ENCODE measurements at regions not wholly inside any gene's neighbourhood (a gene's known extent, or its start where the extent isn't known, plus 50 kb on each side); places are given as distances from the start of the nearest gene placed in this dataset.

DNA sequence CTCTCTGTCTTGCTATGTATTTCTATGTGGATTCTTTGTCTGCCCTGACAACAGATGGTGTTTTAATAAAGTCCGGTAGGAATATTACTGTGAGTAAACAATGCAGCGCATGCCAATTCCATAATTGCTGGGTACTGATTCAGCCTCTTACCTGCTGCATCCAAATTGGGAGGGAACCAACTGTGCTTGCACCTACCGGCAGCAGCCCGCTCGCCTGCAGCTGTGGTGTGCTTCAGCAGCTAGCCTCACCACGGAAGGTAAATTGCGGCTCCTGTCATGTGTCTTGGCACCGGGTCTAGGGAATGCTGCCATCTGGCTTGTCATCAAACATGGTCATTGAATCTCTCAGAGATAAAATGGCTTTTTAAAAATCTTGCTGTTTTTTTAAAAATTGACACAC is 704.8 kb upstream of the SLC35B3 start:
- no peak overlapping the region for H2AFZ ChIP-seq (replicated peaks; ENCODE audit: low read length, poor library complexity)
- no peaks in the 10 kb centered on the region for H4K20me1 ChIP-seq (ENCODE audit: insufficient read depth, low read length)
- no peak overlapping the region for H3K18ac ChIP-seq (ENCODE audit: low read depth, low read length)
- no peak overlapping the region for H3K9ac ChIP-seq (ENCODE audit: low read depth, low read length)
- peak overlapping the region in 1 of 2 experiments; percentile 11; a peak in 1 of 4 replicates for H4K8ac ChIP-seq (ENCODE audit: low read depth in 2 of 2, low read length in 2 of 2)
- H3K79me1 ChIP-seq (ENCODE audit: low read depth in 1 of 2, low read length in 2 of 2): no peaks in the 10 kb centered on the region
- no peak overlapping the region; the same call in 1 of the 2 replicates for H3K4ac ChIP-seq (ENCODE audit: low read depth, low read length)
- H3K9me3 ChIP-seq (ENCODE audit: control insufficient read depth, insufficient read depth, low read length): no peaks in the 10 kb centered on the region
- dilution Hi-C loops (cut with HindIII; ENCODE audit: low sequenced_read_pairs, unreplicated experiment) (no loop called here), intact Hi-C loops (cut with micrococcal nuclease) (loop anchor here (5.0 kb wide), 2 partner anchors 158 to 1272 kb away; no protein-coding TSS in a partner anchor), in situ Hi-C loops (cut with MboI; ENCODE audit: low sequenced_read_pairs) (no loop called here)
- H3K27ac ChIP-seq (ENCODE audit: insufficient read depth, low read length): no peak overlapping the region
- no peak overlapping the region for H3K4me3 ChIP-seq (ENCODE audit: insufficient read depth, low read depth, low read length)
- H3K14ac ChIP-seq (replicated peaks; ENCODE audit: low read depth, low read length): no peak overlapping the region
- BruUV-seq (replicated peaks): no TSS peak
- peak overlapping the region; percentile 30 for H2BK5ac ChIP-seq (ENCODE audit: low read depth, low read length, poor library complexity, severe bottlenecking)
- ChIA-PET CTCF (no interaction called here), POLR2A (ENCODE audit: unreplicated experiment) (no interaction called here)
- peak overlapping the region; percentile 38 for H2BK120ac ChIP-seq (ENCODE audit: low read depth, low read length)
- H3K4me2 ChIP-seq (ENCODE audit: low read depth, low read length): peak overlapping the region; percentile 18
- H4K91ac ChIP-seq (ENCODE audit: insufficient read depth, low read depth, low read length): peak overlapping the region; percentile 27; the same call in 1 of the 2 replicates
- no peaks in the 10 kb centered on the region for H3K27me3 ChIP-seq (ENCODE audit: control insufficient read depth, insufficient read depth, low read length)
- H3K9me1 ChIP-seq (ENCODE audit: insufficient read depth, low read length): no peaks in the 10 kb centered on the region; the same call in 1 of the 2 replicates
- 25% methylated on average over 2 of the region's 8 CpGs; no CpG with 5 or more reads in 1 of the 2 experiments for WGBS, 2 experiments (ENCODE audit: extremely low coverage in 2 of 2, insufficient read length in 1 of 2)
- H3K23ac ChIP-seq (ENCODE audit: low read depth, low read length): no peak overlapping the region
- H2AK9ac ChIP-seq (replicated peaks; ENCODE audit: low read depth, low read length, poor library complexity): peak overlapping the region; percentile 26
- H4K5ac ChIP-seq (ENCODE audit: low read depth, low read length): no peak overlapping the region
- H3K56ac ChIP-seq (ENCODE audit: extremely low read depth, insufficient read depth, low read length): peak overlapping the region; percentile 4; the same call in 1 of the 2 replicates
- TF ChIP-seq MAZ (IDR thresholded peaks at IDR 0.05; ENCODE audit: borderline replicate concordance, low read depth, low read length): no peak
- TF ChIP-seq POLR2A (IDR thresholded peaks at IDR 0.05; ENCODE audit: low read depth, low read length): no peak
- no peak for TF ChIP-seq MXI1 (IDR thresholded peaks at IDR 0.05; ENCODE audit: borderline replicate concordance, low read depth, low read length)
- no peak for TF ChIP-seq NFE2L2 (IDR thresholded peaks at IDR 0.05; ENCODE audit: low read depth, low read length)
- TF ChIP-seq SMC3 (IDR thresholded peaks at IDR 0.05; ENCODE audit: low read depth, low read length): no peak
- no peak for TF ChIP-seq MAFK (IDR thresholded peaks at IDR 0.05; ENCODE audit: low read depth, low read length)
- no peak for TF ChIP-seq CHD1 (IDR thresholded peaks at IDR 0.05; ENCODE audit: low read depth, low read length)
- no peak for TF ChIP-seq RFX5 (IDR thresholded peaks at IDR 0.05; ENCODE audit: low read depth, low read length)
- TF ChIP-seq, protein P1, sequence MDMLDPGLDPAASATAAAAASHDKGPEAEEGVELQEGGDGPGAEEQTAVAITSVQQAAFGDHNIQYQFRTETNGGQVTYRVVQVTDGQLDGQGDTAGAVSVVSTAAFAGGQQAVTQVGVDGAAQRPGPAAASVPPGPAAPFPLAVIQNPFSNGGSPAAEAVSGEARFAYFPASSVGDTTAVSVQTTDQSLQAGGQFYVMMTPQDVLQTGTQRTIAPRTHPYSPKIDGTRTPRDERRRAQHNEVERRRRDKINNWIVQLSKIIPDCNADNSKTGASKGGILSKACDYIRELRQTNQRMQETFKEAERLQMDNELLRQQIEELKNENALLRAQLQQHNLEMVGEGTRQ (IDR thresholded peaks at IDR 0.05; ENCODE audit: low read depth, low read length): no peak
- TF ChIP-seq, protein P2, sequence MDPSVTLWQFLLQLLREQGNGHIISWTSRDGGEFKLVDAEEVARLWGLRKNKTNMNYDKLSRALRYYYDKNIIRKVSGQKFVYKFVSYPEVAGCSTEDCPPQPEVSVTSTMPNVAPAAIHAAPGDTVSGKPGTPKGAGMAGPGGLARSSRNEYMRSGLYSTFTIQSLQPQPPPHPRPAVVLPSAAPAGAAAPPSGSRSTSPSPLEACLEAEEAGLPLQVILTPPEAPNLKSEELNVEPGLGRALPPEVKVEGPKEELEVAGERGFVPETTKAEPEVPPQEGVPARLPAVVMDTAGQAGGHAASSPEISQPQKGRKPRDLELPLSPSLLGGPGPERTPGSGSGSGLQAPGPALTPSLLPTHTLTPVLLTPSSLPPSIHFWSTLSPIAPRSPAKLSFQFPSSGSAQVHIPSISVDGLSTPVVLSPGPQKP (IDR thresholded peaks at IDR 0.05; ENCODE audit: borderline replicate concordance, low read depth, low read length): no peak
- TF ChIP-seq BHLHE40 (IDR thresholded peaks at IDR 0.05; ENCODE audit: low read depth, low read length): no peak
- no peak for TF ChIP-seq CTCF (conservative IDR thresholded peaks at IDR 0.05; ENCODE audit: low read depth, low read length)
- TF ChIP-seq FOS (IDR thresholded peaks at IDR 0.05; ENCODE audit: low read depth, low read length): no peak
- TF ChIP-seq RCOR1 (IDR thresholded peaks at IDR 0.05; ENCODE audit: insufficient replicate concordance, low read length): no peak
- TF ChIP-seq CEBPB (IDR thresholded peaks at IDR 0.05; ENCODE audit: low read depth, low read length): no peak
- no peak for TF ChIP-seq RAD21 (IDR thresholded peaks at IDR 0.05; ENCODE audit: low read length)
- H2BK20ac ChIP-seq (ENCODE audit: low read depth, low read length): 0 out of 2 replicates have a peak overlapping the region, but pooled peaks have one; percentile 37
- peaks cover 5% of the 10 kb centered on the region for H3K4me1 ChIP-seq (ENCODE audit: control insufficient read depth, insufficient read depth, low read length)
- H3K36me3 ChIP-seq (ENCODE audit: control insufficient read depth, insufficient read depth, low read length): no peaks in the 10 kb centered on the region
- ATAC-seq (ENCODE audit: low read depth): peak; percentile 5; the same call in 1 of the 2 replicates
- DNase-seq: peak; percentile 12
- H2BK15ac ChIP-seq (ENCODE audit: low read depth, low read length): peak overlapping the region; percentile 23; the same call in 1 of the 3 replicates
- peak overlapping the region; percentile 39; the same call in 1 of the 2 replicates for H2AK5ac ChIP-seq (ENCODE audit: low read depth, low read length)
